Ishikawa (cell line): ENCODE measurements at regions not wholly inside any gene's neighbourhood (a gene's known extent, or its start where the extent isn't known, plus 50 kb on each side); places are given as distances from the start of the nearest gene placed in this dataset.

ENCODE experiments used
- CREB1 ChIP-seq: IDR thresholded peaks from 2 replicates; pipeline ENCODE4 v1.6.1; 2012; ENCODE audit warnings: low read depth
- EGR1 ChIP-seq: IDR thresholded peaks from 2 replicates; pipeline ENCODE4 v1.6.1; 2012
- EP300 ChIP-seq: IDR thresholded peaks from 2 replicates; pipeline ENCODE4 v1.6.1; 2012; ENCODE audit warnings: borderline replicate concordance
- FOXM1 ChIP-seq: IDR thresholded peaks from 2 replicates; pipeline ENCODE4 v1.6.1; 2012; ENCODE audit warnings: low read depth, borderline replicate concordance
- MAX ChIP-seq: IDR thresholded peaks from 2 replicates; pipeline ENCODE4 v1.6.1; 2012
- RAD21 ChIP-seq: IDR thresholded peaks from 2 replicates; pipeline ENCODE4 v1.6.1; 2012; ENCODE audit warnings: low read depth
- REST ChIP-seq: IDR thresholded peaks from 2 replicates; pipeline ENCODE4 v1.6.1; 2012; ENCODE audit warnings: low read depth, mild to moderate bottlenecking
- TAF1 ChIP-seq: IDR thresholded peaks from 2 replicates; pipeline ENCODE4 v1.6.1; 2012; ENCODE audit warnings: low read depth, mild to moderate bottlenecking
- TCF12 ChIP-seq: IDR thresholded peaks from 2 replicates; pipeline ENCODE4 v1.6.1; 2012; ENCODE audit warnings: low read depth
- TEAD4 ChIP-seq: IDR thresholded peaks from 2 replicates; pipeline ENCODE4 v1.6.1; 2012
- USF1 ChIP-seq: IDR thresholded peaks from 2 replicates; pipeline ENCODE4 v1.6.1; 2012
- YY1 ChIP-seq: IDR thresholded peaks from 2 replicates; pipeline ENCODE4 v1.6.1; 2012; ENCODE audit warnings: low read depth
- ZBTB7A ChIP-seq: IDR thresholded peaks from 2 replicates; pipeline ENCODE4 v1.6.1; 2012; ENCODE audit warnings: low read depth

- no peak for TF ChIP-seq REST
- TF ChIP-seq RAD21, result no peak
- no peak for TF ChIP-seq TAF1
- no peak for TF ChIP-seq EP300
- no peak for TF ChIP-seq YY1
- TF ChIP-seq FOXM1, result no peak
- TF ChIP-seq ZBTB7A, result no peak
- no peak for TF ChIP-seq MAX
- TF ChIP-seq CREB1, result no peak
- no peak for TF ChIP-seq EGR1
- TF ChIP-seq TEAD4, result no peak
- TF ChIP-seq TCF12, result no peak
- TF ChIP-seq USF1, result no peak
These were observed 271.9 kb downstream of the STIM2 start for GRCh38 chr4:27132497-27132896.
